SK-MEL-5 (cell line): ENCODE measurements at regions not wholly inside any gene's neighbourhood (a gene's known extent, or its start where the extent isn't known, plus 50 kb on each side); places are given as distances from the start of the nearest gene placed in this dataset.

ENCODE experiments used
- DNase-seq: peaks from one replicate; pipeline ENCODE4 v3.0.0-alpha.2; 2016; ENCODE audit warnings: low read depth, low spot score
- in situ Hi-C: cut with HindIII; loops from 2 replicates; pipeline ENCODE4 v1.10.0; 2016; ENCODE audit warnings: low sequenced_read_pairs, high pct_unique_total_duplicates, low pct_unique_long_range_greater_than_20kb

DNA sequence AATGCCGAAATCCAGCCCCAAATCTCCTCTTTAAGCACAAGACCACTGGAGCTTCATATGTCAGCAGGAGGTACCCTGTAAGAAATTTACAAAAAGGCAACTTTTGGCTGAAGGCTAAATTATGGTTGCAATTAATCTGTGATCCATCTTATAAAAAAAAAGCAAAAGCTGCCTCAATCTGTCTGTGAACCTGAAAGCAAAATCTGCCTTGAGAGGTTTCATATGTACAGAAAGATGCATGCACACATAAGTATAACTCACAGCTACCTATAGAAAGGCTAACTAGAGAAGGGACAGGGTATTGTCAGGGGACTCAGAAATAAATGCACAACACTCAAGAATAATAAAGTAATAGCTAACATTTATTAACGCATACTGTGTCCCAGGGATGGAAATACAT, 964.2 kb upstream of the ADGRL2 start:
- in situ Hi-C loops, result no loop called here
- DNase-seq, result no peak

DNA sequence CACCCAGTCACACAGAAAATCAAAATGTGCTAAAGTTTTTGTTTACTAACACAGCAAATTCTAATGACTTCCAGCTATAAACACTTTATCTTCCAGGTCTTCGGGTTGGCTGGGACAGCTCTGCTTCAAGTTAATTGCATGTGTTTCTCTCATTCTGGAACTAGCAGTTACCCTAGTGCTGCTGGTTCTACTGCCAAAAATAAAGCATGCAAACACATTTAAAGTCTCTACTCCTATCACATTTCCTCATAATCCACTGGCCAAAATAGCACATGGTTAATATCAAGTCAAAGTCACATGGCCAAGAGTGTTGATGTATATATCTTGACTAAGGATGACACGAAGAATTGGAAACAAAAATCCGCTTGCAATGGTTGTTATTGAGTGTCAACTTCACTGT, 973.1 kb upstream of the ADGRL2 start:
- in situ Hi-C loops, result no loop called here
- DNase-seq, result no peak

DNA sequence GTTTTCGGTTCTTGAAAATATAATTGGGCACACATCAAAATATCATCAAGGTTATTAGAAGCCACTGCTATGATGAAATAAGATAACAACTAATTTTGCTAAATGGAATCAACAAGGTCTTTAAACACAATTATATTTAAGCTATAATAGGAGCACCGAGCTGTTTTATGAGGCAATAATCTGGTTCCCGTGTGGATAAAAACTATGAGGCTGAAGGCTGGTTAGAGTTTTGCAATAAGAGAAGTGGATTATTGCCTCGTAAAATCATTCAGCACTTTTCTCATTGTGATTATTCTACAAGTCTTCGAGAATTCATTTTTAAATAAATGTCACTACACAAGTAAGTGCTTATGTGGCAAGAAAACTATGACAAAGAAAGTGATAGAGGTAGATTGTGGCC, 975.7 kb upstream of the ADGRL2 start:
- no peak for DNase-seq
- in situ Hi-C loops, result no loop called here

DNA sequence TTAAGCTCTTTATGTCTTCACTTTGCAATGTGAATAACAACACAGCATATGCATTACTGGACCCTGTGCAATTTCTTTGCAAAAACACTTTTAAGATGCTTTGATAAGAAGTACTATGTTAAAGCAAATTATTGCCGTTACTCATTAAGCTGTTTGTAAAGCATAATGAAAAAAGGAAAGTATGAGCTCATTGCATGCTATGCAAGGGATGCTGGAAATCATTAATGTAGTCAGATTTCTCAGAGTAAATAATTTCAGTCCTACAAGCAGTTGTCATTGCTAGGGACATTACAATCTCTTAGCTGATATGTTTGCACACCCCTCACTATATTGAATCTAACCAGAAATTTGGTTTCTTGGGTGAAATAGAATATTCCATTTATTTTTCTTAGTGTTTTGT, 982.5 kb upstream of the ADGRL2 start:
- in situ Hi-C loops, result no loop called here
- DNase-seq, result no peak

DNA sequence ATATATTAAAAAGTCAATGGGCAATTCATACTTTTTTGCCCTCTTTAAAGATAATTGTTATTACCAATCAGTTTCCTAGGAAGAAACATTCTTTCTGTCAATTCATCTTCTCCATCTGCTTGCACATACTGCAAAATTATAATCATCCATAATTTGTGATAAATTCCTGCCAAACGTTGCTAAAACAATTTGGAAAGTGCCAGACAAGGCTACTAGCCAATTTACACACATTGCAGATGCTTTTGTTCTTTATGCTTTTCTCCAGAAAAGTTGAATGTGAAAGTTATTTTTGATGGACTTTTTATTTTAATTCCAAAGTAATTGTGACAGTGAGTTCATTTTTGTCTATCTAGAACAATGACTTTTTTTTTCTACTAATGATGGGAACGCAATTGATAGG, 992.8 kb upstream of the ADGRL2 start:
- no peak for DNase-seq
- in situ Hi-C loops, result no loop called here

DNA sequence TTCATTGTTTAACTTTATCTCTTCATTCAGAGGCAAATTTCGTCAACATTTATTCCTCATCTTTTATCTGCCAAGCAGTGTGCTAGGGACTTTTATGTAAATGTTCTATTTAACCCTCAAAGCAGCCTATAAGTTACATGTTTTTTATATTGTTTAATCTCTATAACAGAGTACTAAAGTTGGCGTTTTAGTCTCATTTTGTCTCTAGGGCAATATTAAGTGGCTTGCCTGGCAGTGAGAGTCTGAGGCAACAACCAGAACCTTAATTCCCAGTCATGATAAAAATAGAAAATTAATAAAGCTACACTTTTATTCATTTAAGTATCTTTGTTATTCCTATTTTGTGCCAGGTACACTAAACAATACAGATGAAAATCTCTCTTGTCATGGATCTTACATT, 994.3 kb upstream of the ADGRL2 start:
- in situ Hi-C loops, result no loop called here
- DNase-seq, result no peak

DNA sequence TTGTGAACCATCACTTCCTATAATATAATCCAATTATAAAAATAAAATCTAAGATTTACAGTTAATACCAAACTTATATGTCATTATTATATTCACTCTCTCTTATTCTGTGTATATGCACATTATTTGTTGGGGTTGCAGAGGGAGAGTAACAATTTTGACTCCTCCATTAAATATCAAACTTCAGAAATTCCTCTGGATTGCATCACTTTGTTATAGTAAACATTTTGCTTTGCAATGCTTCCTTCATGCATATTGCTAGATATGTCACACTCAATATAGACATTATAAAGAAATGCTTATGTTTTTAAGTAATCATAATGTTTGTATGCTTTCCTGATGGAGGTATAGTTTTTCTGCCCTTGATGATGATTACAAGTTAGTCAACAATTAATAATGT, 999.0 kb upstream of the ADGRL2 start:
- in situ Hi-C loops, result no loop called here

DNA sequence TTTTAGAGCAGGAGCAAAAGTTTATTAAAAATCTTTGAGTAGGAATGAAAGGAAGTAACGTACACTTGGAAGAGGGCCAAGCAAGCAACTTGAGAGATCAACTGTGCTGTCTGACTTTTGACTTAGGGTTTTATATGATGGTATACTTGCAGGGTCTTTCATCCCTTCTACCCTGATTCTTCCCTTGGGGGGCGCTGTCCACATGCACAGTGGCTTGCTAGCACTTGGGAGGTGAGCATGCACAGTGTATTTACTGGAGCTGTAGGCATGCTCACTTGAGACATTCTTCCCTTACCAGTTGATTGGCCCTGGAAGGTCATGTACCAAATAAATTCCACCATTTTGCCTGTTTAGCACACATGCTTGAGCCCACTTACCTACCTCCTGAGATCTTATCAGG, 1001.3 kb upstream of the ADGRL2 start:
- DNase-seq, result no peak
- in situ Hi-C loops, result no loop called here

More for the DNA sequence above, 999.0 kb upstream of the ADGRL2 start:
- no peak for DNase-seq

DNA sequence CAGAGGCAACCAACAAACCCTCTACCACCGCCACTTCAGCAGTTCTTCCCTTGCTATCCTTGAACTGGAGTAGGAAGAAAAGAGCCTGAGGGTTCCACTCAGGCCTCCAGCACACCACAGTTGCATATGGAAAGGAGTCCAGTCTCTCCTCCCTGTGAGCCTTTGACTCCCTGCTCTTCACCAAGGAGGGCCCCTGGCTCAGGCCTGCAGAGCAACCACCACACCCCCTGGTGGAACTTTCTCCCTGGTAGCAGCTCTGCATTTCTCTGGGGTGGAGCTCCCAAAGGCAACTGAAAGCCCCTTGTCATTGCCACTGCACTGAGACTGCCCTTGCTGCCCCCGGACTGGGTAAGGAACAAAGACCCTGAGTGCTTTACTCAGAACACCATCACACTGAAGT, 1021.5 kb upstream of the ADGRL2 start:
- in situ Hi-C loops, result no loop called here
- DNase-seq, result no peak

DNA sequence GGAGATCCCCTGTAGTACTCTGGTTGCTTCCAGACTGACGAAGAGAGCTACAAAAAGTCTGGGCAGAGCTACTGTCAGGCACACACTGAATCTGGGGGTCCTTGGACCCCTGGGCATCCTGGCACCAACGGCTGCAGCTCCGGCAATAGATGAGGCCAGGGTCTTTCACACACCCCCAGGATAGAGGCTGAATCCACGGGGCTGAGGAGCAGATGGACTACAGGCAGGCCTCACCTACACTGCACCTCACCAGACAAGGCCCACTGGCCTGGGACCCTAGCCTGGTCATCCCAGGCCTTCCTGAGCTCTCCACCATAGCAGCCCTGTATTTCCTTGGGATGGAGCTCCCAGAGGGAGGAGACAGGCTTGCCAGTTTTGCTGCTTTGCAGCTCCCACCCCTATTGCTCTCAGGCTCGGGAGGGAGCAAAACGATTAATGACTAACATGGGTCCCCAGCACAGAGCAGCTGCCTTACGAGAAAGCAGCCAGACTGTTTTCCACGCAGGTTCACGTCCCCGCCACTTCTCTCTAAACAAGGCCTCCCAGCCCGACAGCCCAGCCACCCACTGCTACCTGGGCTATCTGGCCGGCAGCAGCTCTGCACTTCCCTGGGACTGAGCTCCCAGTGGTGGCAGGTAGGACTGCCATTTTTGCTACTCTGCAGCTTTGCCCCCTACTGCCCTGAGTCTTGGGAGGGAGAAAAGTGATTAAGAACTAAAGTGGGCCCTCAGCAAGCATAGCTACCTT, 1022.5 kb upstream of the ADGRL2 start:
- no peak for DNase-seq
- in situ Hi-C loops, result no loop called here

DNA sequence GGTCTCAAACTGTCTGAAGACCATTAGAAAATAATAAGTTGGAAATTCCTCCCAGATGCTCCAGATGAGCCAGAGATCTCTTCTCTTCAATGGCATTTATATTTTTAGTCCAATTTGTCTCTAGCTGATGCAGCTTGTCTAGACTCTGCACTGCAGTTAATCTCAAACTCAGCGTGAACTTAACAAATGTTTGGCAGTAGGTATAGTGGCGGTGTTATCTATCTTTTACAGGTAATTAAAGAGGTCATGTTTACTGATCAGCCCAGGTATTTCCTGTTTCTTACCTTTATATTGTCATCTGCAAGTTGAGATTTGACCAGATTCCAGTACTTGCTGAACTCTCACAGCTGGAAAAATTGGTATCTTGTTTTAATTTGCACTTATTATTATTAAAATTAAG, 1024.5 kb upstream of the ADGRL2 start:
- in situ Hi-C loops, result no loop called here

DNA sequence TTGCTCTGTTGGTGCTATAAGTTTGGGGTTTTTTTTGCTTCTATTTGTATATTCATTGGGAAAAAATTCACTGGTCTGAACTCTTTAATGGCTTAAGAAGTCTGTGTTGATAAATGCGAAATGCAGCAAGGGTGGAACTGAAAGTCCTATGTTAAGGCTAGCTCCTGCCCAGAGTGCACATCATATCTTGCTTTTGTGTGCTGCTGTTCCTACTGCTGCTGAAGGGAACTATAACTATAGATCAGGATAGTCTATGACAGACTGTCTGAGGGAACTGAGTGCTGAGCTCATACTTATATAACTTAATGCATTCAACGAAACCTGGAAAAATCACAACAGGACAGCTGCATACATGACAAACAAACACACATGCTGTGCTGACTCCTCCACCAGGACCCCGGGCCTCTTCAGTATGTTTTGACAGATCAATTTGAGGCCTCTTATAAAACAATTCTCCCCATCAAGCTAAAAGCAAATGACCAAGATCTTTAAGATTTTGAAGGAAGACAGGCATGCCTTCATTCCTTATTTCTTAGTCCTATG, 1031.5 kb upstream of the ADGRL2 start:
- no peak for DNase-seq
- in situ Hi-C loops, result no loop called here

More for the DNA sequence above, 1024.5 kb upstream of the ADGRL2 start:
- no peak for DNase-seq

DNA sequence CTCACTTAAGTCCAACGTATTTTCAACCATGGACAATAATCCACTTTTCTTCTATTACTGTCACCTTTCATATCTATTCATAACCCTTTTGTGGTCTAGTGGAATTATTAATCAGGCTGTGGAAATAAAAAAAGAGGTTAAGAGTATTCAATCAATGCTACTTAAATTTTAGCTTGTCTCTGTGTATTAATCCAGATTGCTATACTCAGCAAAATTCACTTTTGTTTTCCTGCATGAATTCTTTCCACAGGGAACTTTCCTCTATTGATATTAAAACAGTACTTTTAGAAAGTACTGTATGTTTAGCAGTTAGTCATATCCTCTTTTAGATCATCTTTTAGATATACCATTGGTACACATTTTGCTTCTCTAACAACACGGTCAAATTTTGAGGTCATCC, 1033.0 kb upstream of the ADGRL2 start:
- DNase-seq, result no peak
- in situ Hi-C loops, result no loop called here

DNA sequence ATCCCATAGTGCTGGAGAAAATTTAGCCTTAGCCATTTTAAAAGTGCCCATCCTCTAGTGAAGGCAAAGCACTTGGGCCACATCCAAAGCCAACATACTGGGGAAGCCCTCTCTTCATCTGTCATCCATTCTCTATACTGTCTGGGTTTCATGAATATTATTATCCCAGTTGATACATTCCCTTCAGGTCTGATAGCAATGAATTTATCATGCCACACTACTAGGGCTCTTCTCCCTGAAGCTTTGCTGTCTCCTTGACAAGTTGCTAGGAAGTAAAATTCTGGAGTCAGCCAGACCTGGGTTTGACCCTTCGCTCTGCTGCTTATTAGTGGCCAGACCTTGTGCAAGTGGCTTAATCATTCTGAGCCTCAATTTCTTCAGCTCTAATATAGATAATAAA, 1041.4 kb upstream of the ADGRL2 start:
- DNase-seq, result no peak
- in situ Hi-C loops, result no loop called here

DNA sequence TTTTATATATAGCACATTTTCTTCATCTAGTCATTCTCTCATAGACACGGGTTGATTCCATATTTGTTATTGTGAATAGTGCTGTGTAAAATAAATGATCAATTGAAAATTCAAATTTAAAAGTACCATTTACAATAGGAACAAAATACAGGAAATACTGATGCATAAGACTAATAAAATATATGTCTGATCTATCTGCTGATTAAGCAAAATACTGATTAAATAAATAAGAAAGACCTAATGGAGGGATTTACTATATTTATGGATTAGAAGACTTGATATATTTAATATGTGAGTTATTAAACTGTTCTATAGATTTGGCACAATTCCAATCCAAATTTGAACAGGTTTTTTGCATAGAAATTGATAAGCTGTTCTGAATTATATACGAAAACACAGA, 1044.8 kb upstream of the ADGRL2 start:
- DNase-seq, result no peak
- in situ Hi-C loops, result no loop called here

DNA sequence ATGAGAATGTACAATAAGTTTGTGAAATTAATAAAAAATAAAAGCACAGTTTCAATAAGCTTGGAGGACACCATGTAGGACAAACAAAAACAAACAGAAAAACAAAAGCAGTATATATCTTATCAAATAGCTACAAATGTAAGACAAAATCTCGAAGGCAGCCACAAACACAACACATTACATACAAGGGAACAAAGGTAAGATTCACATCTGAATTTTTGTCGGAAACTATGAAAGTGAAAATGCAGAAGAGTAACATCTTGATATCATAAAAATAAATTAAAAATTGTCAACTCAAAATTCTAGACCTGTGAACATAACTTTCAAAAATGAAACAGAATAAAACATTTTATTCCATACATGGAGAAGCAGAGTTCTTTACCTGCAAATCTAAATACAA, 1049.5 kb upstream of the ADGRL2 start:
- DNase-seq, result no peak
- in situ Hi-C loops, result no loop called here

DNA sequence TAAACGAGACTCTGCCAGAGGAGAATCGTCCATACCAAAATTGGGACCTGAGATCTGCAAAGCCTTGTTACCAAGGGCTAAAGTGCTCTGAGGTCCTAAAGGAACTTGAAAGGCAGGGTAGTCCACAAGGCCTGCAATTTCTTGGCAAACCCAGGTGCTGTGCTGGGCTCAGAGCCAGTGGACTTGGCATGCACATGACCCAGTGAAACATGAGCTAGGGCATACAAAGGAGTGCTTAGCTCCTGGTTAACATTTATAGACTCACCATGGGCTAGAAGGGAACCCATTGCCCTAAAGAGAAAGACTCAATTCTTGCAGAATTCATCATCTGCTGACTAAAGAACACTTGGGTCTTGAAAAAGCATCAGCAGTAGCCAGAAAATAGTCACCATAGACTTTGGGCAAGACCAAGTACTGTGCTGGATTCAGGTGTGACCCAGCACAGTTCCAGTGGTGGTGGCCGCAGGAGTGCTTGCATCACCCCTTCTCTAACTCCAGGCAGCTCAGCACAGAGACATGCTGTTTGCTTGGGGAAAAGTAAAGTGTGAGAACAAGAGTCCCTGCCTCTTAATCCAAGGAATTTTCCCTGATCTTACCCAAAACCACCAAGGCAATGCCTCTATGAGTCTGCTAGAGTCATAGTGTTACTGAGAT, 1069.4 kb upstream of the ADGRL2 start:
- no peak for DNase-seq
- in situ Hi-C loops, result no loop called here

DNA sequence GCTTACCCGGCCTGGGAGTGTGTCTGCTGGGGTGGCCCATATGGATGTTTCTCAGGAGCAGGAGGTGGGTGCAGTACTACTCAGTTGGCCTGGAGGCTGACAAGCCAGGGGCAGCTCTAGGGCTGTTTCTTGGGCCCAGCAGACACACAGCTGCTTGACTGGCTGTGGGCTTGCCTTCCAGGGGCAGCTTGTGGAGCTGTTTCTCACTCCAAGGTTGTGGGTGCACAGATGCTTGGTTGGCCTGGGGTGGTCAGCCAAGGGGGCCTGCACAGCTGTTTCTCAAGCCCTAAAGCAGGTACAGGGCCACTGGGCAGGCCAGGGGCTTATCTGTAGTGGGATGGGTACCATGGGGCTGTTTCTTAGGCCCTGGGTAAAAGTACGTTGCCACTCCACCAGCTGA, 1078.1 kb upstream of the ADGRL2 start:
- DNase-seq, result no peak
- in situ Hi-C loops, result no loop called here

DNA sequence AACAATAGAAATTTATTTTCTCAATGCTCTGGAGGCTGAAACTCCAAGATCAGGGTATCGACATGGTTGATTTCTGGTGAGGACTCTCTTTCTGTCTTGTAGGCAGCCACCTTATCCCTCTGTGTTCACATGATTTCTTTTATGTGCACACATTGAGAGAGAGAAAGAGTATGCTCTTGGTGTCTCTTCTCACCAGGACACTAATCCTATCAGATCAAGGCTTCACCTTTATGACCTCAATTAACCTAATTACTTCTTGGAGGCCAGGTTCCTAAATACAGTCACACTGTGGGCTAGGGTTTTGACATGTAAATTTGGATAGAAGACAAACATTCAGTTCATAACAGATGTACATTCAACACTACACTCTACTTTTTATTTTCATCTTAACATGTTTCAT, 1094.2 kb upstream of the ADGRL2 start:
- in situ Hi-C loops, result no loop called here

More for the DNA sequence above, 1094.2 kb upstream of the ADGRL2 start:
- DNase-seq, result no peak
